HEK293 (cell line): ENCODE measurements at regions not wholly inside any gene's neighbourhood (a gene's known extent, or its start where the extent isn't known, plus 50 kb on each side); places are given as distances from the start of the nearest gene placed in this dataset.

Source experiments
- CTCF ChIA-PET: fragments of 350-600 bp; formaldehyde crosslinking; extraction: SDS; loops from one replicate; lab custom pipeline; 2021; ENCODE audit warnings: antibody characterized with exemption; lab: Yijun Ruan, JAX
- POLR2A ChIA-PET: fragments of 300-600 bp; formaldehyde crosslinking; extraction: SDS; loops from one replicate; lab custom pipeline; 2020; ENCODE audit warnings: antibody characterized with exemption, inconsistent platforms; lab: Yijun Ruan, JAX
- H3K27ac ChIP-seq: fragments of 200-500 bp; sonication (Bioruptor generic); 2 replicates; pipeline ENCODE4 v1.5.1; 2014; ENCODE audit warnings: low read depth, low read length, control low read depth, inconsistent platforms; ENCODE audit errors: extremely low read depth
- H3K36me3 ChIP-seq, 2 experiments: fragments of 200-500 bp in 1 of 2; sonication (Bioruptor generic) in 1 of 2; 1 replicate in 1 of 2; 2 replicates in 1 of 2; pipeline ENCODE4 v1.5.1; 2014 to 2017; ENCODE audit warnings: inconsistent platforms in 2 of 2, low read length in 2 of 2; ENCODE audit not compliant: control insufficient read depth in 2 of 2, insufficient read depth in 1 of 2
- H3K4me1 ChIP-seq: fragments of 200-500 bp; sonication (Bioruptor generic); 2 replicates; pipeline ENCODE4 v1.5.1; 2014; ENCODE audit warnings: mild to moderate bottlenecking, low read length, inconsistent platforms; ENCODE audit not compliant: control insufficient read depth, insufficient read depth
- H3K4me3 ChIP-seq: 2 replicates; pipeline ENCODE4 v1.5.1; 2011; ENCODE audit warnings: low read depth, mild to moderate bottlenecking, control low read depth, low read length, moderate library complexity
- H3K9me3 ChIP-seq: fragments of 200-500 bp; sonication (Bioruptor generic); 2 replicates; pipeline ENCODE4 v1.5.1; 2014; ENCODE audit warnings: low read depth, low read length, inconsistent platforms; ENCODE audit not compliant: control insufficient read depth, insufficient read depth
- BCL11A ChIP-seq: fragments of 450-650 bp; formaldehyde crosslinking; IDR thresholded peaks from 2 replicates; pipeline ENCODE4 v1.5.1; 2016; ENCODE audit warnings: low read depth, missing biosample characterization, missing genetic modification characterization
- HOXD13 ChIP-seq: sonication (generic); formaldehyde crosslinking; IDR thresholded peaks from 2 replicates; pipeline ENCODE4 v1.8.0; 2022; ENCODE audit warnings: missing genetic modification reagents, borderline replicate concordance
- KLF1 ChIP-seq: fragments of 450-650 bp; formaldehyde crosslinking; IDR thresholded peaks from 2 replicates; pipeline ENCODE4 v1.5.1; 2016; ENCODE audit warnings: missing biosample characterization, missing genetic modification characterization
- KLF16 ChIP-seq: fragments of 450-650 bp; formaldehyde crosslinking; IDR thresholded peaks from 2 replicates; pipeline ENCODE4 v1.5.1; 2017; ENCODE audit warnings: missing biosample characterization, missing genetic modification characterization
- KLF7 ChIP-seq: fragments of 450-650 bp; formaldehyde crosslinking; IDR thresholded peaks from 2 replicates; pipeline ENCODE4 v1.5.1; 2016; ENCODE audit warnings: missing biosample characterization, missing genetic modification characterization, borderline replicate concordance
- SCRT2 ChIP-seq: fragments of 450-650 bp; formaldehyde crosslinking; IDR thresholded peaks from 2 replicates; pipeline ENCODE4 v1.5.1; 2016; ENCODE audit warnings: missing biosample characterization, missing genetic modification characterization
- TCF7L2 ChIP-seq: IDR thresholded peaks from 2 replicates; pipeline ENCODE4 v1.6.1; 2011; ENCODE audit warnings: low read depth, mild to moderate bottlenecking, inconsistent platforms, low read length, moderate library complexity, borderline replicate concordance
- YY1 ChIP-seq: fragments of 450-650 bp; formaldehyde crosslinking; IDR thresholded peaks from 2 replicates; pipeline ENCODE4 v1.5.1; 2018; ENCODE audit warnings: missing biosample characterization, missing genetic modification characterization
- ZBTB26 ChIP-seq: fragments of 450-650 bp; formaldehyde crosslinking; optimal IDR thresholded peaks from 2 replicates; pipeline ENCODE3; 2016; ENCODE audit warnings: missing biosample characterization, mild to moderate bottlenecking, missing genetic modification characterization
- ZBTB44 ChIP-seq: fragments of 450-650 bp; IDR thresholded peaks from 2 replicates; pipeline ENCODE4 v1.5.1; 2018; ENCODE audit warnings: missing biosample characterization, mild to moderate bottlenecking, missing genetic modification characterization
- ZFHX2 ChIP-seq: fragments of 450-650 bp; formaldehyde crosslinking; conservative IDR thresholded peaks from 2 replicates; pipeline ENCODE4 v1.5.1; 2016; ENCODE audit warnings: missing biosample characterization, missing genetic modification characterization
- ZFP3 ChIP-seq: fragments of 450-650 bp; formaldehyde crosslinking; IDR thresholded peaks from 2 replicates; pipeline ENCODE4 v1.5.1; 2016; ENCODE audit warnings: low read depth, missing biosample characterization, missing genetic modification characterization
- ZNF155 ChIP-seq: fragments of 450-650 bp; formaldehyde crosslinking; IDR thresholded peaks from 2 replicates; pipeline ENCODE4 v1.5.1; 2016; ENCODE audit warnings: missing biosample characterization, missing genetic modification characterization
- ZNF416 ChIP-seq: fragments of 450-650 bp; formaldehyde crosslinking; IDR thresholded peaks from 2 replicates; pipeline ENCODE4 v1.5.1; 2016; ENCODE audit warnings: missing biosample characterization, missing genetic modification characterization
- ZNF510 ChIP-seq: fragments of 450-650 bp; formaldehyde crosslinking; IDR thresholded peaks from 2 replicates; pipeline ENCODE4 v1.5.1; 2018; ENCODE audit warnings: mild to moderate bottlenecking, missing genetic modification characterization, missing biosample characterization; ENCODE audit not compliant: insufficient replicate concordance
- ZNF558 ChIP-seq: fragments of 450-650 bp; formaldehyde crosslinking; IDR thresholded peaks from 2 replicates; pipeline ENCODE4 v1.5.1; 2016; ENCODE audit warnings: missing biosample characterization, missing genetic modification characterization
- ZNF561 ChIP-seq: fragments of 450-650 bp; IDR thresholded peaks from 2 replicates; pipeline ENCODE4 v1.5.1; 2018; ENCODE audit warnings: missing biosample characterization, missing genetic modification characterization, borderline replicate concordance
- ZNF610 ChIP-seq: fragments of 450-650 bp; formaldehyde crosslinking; IDR thresholded peaks from 2 replicates; pipeline ENCODE4 v1.5.1; 2016; ENCODE audit warnings: missing biosample characterization, missing genetic modification characterization, borderline replicate concordance
- ZNF623 ChIP-seq: fragments of 450-650 bp; formaldehyde crosslinking; IDR thresholded peaks from 2 replicates; pipeline ENCODE4 v1.5.1; 2016; ENCODE audit warnings: missing biosample characterization, missing genetic modification characterization
- ZNF629 ChIP-seq: fragments of 450-650 bp; formaldehyde crosslinking; IDR thresholded peaks from 2 replicates; pipeline ENCODE4 v1.5.1; 2017; ENCODE audit warnings: missing biosample characterization, missing genetic modification characterization
- ZNF654 ChIP-seq: fragments of 450-650 bp; formaldehyde crosslinking; IDR thresholded peaks from 2 replicates; pipeline ENCODE4 v1.5.1; 2016; ENCODE audit warnings: low read depth, missing biosample characterization, missing genetic modification characterization
- ZNF776 ChIP-seq: fragments of 450-650 bp; formaldehyde crosslinking; IDR thresholded peaks from 2 replicates; pipeline ENCODE4 v1.5.0; 2017; ENCODE audit warnings: missing biosample characterization, missing genetic modification characterization, borderline replicate concordance
- TF ChIP-seq, protein P1 (sequence below): fragments of 450-650 bp; formaldehyde crosslinking; IDR thresholded peaks from 2 replicates; pipeline ENCODE4 v1.5.1; 2016; ENCODE audit warnings: missing biosample characterization, missing genetic modification characterization
- TF ChIP-seq, protein P2 (sequence below): fragments of 450-650 bp; formaldehyde crosslinking; IDR thresholded peaks from 2 replicates; pipeline ENCODE4 v1.5.1; 2016; ENCODE audit warnings: missing biosample characterization, missing genetic modification characterization, low read depth
- TF ChIP-seq, protein P3 (sequence below): fragments of 450-650 bp; formaldehyde crosslinking; IDR thresholded peaks from 2 replicates; pipeline ENCODE4 v1.5.1; 2017; ENCODE audit warnings: missing biosample characterization, missing genetic modification characterization
- TF ChIP-seq, protein P4 (sequence below): fragments of 450-650 bp; formaldehyde crosslinking; IDR thresholded peaks from 2 replicates; pipeline ENCODE4 v1.5.1; 2016; ENCODE audit warnings: missing biosample characterization, missing genetic modification characterization

- TF ChIP-seq SCRT2 = no peak
- no peak for TF ChIP-seq ZFP3
- TF ChIP-seq KLF1 = no peak
- TF ChIP-seq ZFHX2 (tag by site-specific recombination) = no peak
- TF ChIP-seq ZNF416 (tag by site-specific recombination) = no peak
- TF ChIP-seq KLF16 (tag by site-specific recombination) = no peak
- TF ChIP-seq KLF7 (tag by site-specific recombination) = no peak
- TF ChIP-seq ZNF561 (tag by site-specific recombination) = no peak
- no peak for TF ChIP-seq ZNF776 (tag by site-specific recombination)
- TF ChIP-seq, protein P1, sequence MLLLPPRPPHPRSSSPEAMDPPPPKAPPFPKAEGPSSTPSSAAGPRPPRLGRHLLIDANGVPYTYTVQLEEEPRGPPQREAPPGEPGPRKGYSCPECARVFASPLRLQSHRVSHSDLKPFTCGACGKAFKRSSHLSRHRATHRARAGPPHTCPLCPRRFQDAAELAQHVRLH (tag by site-specific recombination) = no peak
- TF ChIP-seq ZNF654 = no peak
- TF ChIP-seq ZNF623 (tag by site-specific recombination) = no peak
- TF ChIP-seq, all 188 proteins: peak for 0
- CTCF ChIA-PET = no interaction called here
- Histone ChIP-seq H3K36me3 (no peaks in the 10 kb centered on the region), H3K9me3 (no peaks in the 10 kb centered on the region), H3K4me3 (no peak overlapping the region), H3K4me1 (no peaks in the 10 kb centered on the region), H3K27ac (no peak overlapping the region)
- POLR2A ChIA-PET = no interaction called here
Observed at GRCh38 chr5:2403296-2403695, 348.2 kb downstream of the IRX2 start.

- H3K4me3 ChIP-seq = no peak overlapping the region
- no peak for TF ChIP-seq HOXD13 (CRISPR knock-in tag)
- no peak for TF ChIP-seq YY1 (tag by site-specific recombination)
- no peak overlapping the region for H3K27ac ChIP-seq
- no peaks in the 10 kb centered on the region for H3K4me1 ChIP-seq
- CTCF ChIA-PET = no interaction called here
- no peaks in the 10 kb centered on the region for H3K9me3 ChIP-seq
- no peaks in the 10 kb centered on the region for H3K36me3 ChIP-seq
- POLR2A ChIA-PET = no interaction called here
Observed at GRCh38 chr5:2399804-2400203, 351.7 kb downstream of the IRX2 start.

DNA sequence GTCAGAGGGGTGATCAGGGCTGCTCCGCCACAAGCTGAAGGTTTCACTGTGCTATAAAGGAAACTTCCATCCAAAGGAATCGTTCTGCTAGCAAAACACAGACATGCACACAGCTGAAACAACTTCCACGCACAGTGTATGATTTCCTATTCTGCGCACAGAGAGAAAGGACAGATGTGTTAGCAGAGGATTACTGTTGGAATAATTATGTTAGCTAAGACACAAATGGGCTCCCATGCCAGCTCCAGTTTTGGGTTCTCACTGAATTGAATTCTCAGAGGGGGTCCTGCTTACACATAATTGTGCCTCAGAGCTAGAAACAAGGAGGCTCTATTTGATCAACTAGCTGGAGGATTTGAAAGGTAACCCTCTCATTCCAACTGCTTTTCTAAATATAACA, 352.4 kb downstream of the IRX2 start:
- CTCF ChIA-PET = no interaction called here
- Histone ChIP-seq H3K4me1 (no peaks in the 10 kb centered on the region), H3K9me3 (no peaks in the 10 kb centered on the region), H3K27ac (no peak overlapping the region), H3K36me3 (no peaks in the 10 kb centered on the region), H3K4me3 (no peak overlapping the region)
- POLR2A ChIA-PET = no interaction called here
- TF ChIP-seq, protein P2, sequence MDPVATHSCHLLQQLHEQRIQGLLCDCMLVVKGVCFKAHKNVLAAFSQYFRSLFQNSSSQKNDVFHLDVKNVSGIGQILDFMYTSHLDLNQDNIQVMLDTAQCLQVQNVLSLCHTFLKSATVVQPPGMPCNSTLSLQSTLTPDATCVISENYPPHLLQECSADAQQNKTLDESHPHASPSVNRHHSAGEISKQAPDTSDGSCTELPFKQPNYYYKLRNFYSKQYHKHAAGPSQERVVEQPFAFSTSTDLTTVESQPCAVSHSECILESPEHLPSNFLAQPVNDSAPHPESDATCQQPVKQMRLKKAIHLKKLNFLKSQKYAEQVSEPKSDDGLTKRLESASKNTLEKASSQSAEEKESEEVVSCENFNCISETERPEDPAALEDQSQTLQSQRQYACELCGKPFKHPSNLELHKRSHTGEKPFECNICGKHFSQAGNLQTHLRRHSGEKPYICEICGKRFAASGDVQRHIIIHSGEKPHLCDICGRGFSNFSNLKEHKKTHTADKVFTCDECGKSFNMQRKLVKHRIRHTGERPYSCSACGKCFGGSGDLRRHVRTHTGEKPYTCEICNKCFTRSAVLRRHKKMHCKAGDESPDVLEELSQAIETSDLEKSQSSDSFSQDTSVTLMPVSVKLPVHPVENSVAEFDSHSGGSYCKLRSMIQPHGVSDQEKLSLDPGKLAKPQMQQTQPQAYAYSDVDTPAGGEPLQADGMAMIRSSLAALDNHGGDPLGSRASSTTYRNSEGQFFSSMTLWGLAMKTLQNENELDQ (tag by site-specific recombination) = no peak
- TF ChIP-seq ZNF155 (tag by site-specific recombination) (no peak), ZNF629 (no peak), BCL11A (tag by site-specific recombination) (no peak), ZNF610 (tag by site-specific recombination) (no peak), ZNF558 (tag by site-specific recombination) (no peak), TCF7L2 (no peak), ZBTB26 (no peak), ZBTB44 (tag by site-specific recombination) (no peak), ZNF510 (tag by site-specific recombination) (no peak)
- TF ChIP-seq, protein P3, sequence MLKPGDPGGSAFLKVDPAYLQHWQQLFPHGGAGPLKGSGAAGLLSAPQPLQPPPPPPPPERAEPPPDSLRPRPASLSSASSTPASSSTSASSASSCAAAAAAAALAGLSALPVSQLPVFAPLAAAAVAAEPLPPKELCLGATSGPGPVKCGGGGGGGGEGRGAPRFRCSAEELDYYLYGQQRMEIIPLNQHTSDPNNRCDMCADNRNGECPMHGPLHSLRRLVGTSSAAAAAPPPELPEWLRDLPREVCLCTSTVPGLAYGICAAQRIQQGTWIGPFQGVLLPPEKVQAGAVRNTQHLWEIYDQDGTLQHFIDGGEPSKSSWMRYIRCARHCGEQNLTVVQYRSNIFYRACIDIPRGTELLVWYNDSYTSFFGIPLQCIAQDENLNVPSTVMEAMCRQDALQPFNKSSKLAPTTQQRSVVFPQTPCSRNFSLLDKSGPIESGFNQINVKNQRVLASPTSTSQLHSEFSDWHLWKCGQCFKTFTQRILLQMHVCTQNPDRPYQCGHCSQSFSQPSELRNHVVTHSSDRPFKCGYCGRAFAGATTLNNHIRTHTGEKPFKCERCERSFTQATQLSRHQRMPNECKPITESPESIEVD = no peak
- TF ChIP-seq, protein P4, sequence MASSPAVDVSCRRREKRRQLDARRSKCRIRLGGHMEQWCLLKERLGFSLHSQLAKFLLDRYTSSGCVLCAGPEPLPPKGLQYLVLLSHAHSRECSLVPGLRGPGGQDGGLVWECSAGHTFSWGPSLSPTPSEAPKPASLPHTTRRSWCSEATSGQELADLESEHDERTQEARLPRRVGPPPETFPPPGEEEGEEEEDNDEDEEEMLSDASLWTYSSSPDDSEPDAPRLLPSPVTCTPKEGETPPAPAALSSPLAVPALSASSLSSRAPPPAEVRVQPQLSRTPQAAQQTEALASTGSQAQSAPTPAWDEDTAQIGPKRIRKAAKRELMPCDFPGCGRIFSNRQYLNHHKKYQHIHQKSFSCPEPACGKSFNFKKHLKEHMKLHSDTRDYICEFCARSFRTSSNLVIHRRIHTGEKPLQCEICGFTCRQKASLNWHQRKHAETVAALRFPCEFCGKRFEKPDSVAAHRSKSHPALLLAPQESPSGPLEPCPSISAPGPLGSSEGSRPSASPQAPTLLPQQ (tag by site-specific recombination) = no peak
